GM21619 (cell line): ENCODE measurements at regions not wholly inside any gene's neighbourhood (a gene's known extent, or its start where the extent isn't known, plus 50 kb on each side); places are given as distances from the start of the nearest gene placed in this dataset.

Experiments used
- ATAC-seq: cut with Tn5 transposase; IDR thresholded peaks from one replicate; pipeline ENCODE4 v1.9.1; 2021; ENCODE audit not compliant: unreplicated experiment

GRCh38 chr6:141337191-141337590 is 795.5 kb upstream of the GJE1 start:
- no peak for ATAC-seq

GRCh38 chr6:141335477-141336273 is 797.0 kb upstream of the GJE1 start:
- ATAC-seq = no peak

- ATAC-seq = no peak
Observed at GRCh38 chr6:141326925-141327324, 805.8 kb upstream of the GJE1 start.

GRCh38 chr6:141326426-141326825 is 806.3 kb upstream of the GJE1 start:
- no peak for ATAC-seq

- no peak for ATAC-seq
Observed at GRCh38 chr6:141321493-141322347, 811.0 kb upstream of the GJE1 start.

GRCh38 chr6:141316236-141316635 is 816.5 kb upstream of the GJE1 start:
- ATAC-seq = no peak

- ATAC-seq = no peak
Observed at GRCh38 chr6:141313986-141314385, 818.7 kb upstream of the GJE1 start.

GRCh38 chr6:141309295-141309694 is 823.4 kb upstream of the GJE1 start:
- ATAC-seq = no peak

GRCh38 chr6:141307309-141307998 is 825.3 kb upstream of the GJE1 start:
- no peak for ATAC-seq

- no peak for ATAC-seq
Observed at GRCh38 chr6:141303907-141304306, 828.8 kb upstream of the GJE1 start.

GRCh38 chr6:141301779-141302178 is 830.9 kb upstream of the GJE1 start:
- no peak for ATAC-seq

- no peak for ATAC-seq
Observed at GRCh38 chr6:141290941-141291721, 841.6 kb upstream of the GJE1 start.

GRCh38 chr6:141288947-141289346 is 843.8 kb upstream of the GJE1 start:
- no peak for ATAC-seq

- ATAC-seq = no peak
Observed at GRCh38 chr6:141282263-141282662, 850.5 kb upstream of the GJE1 start.

GRCh38 chr6:141269684-141270083 is 863.0 kb upstream of the GJE1 start:
- no peak for ATAC-seq

- no peak for ATAC-seq
Observed at GRCh38 chr6:141267420-141267819, 865.3 kb upstream of the GJE1 start.

GRCh38 chr6:141265756-141266623 is 866.7 kb upstream of the GJE1 start:
- ATAC-seq = no peak

- no peak for ATAC-seq
Observed at GRCh38 chr6:141264101-141264500, 868.6 kb upstream of the GJE1 start.

GRCh38 chr6:141261672-141262060 is 871.1 kb upstream of the GJE1 start:
- no peak for ATAC-seq
